ENCODE measurements at regions not wholly inside any gene's neighbourhood (a gene's known extent, or its start where the extent isn't known, plus 50 kb on each side); places are given as distances from the start of the nearest gene placed in this dataset.

DNA sequence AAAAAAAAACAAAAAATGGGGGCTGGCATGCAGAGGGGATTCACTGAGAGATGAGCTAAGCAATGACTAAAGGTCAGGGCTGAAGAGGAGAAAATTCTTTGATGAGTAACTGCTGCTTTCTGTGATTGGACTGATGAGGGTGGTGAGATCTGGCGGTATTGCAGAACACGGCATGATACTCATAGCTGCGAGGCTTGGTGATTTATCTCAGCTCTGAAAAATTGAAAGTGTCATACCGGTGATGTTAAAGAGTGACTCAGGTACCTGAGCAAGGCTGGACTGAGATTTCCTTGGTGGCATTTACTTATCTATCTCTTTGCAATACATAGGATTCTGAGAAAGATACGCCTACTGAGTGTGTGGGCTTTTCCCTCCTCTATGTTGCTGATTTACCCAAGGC, 204.1 kb upstream of the DDX53 start:
- peaks cover 6% of the 10 kb centered on the region for H3K4me1 ChIP-seq (ENCODE audit: low read length)

DNA sequence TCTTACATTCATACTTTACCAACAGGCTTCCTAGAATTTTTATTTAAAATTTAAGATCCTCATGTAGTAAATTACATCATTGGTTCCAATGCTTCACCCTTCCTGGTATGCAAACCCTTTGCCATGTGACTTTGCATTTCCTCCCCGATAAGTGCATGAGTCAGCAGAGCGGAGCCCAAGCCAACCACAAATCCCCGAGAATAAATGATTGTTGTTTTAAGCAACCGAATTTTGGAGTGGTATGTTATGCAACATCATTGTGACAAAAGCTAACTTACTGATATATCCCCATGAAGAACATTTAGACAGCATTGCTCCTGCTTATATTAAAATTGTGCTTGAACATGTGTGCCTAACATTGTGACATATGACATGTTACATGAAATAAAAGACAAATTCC, 199.4 kb upstream of the DDX53 start:
- no peaks in the 10 kb centered on the region for H3K36me3 ChIP-seq (replicated peaks; ENCODE audit: low read depth, low read length)
- no peaks in the 10 kb centered on the region for H3K9me3 ChIP-seq (ENCODE audit: insufficient read depth, low read length)
- no peak overlapping the region for H3K9ac ChIP-seq (ENCODE audit: low read length)
- no peak overlapping the region for H3K4me3 ChIP-seq (ENCODE audit: low read length)
- TF ChIP-seq EZH2phosphoT487 (IDR thresholded peaks at IDR 0.05; ENCODE audit: low read depth), result no peak
- TF ChIP-seq, protein P1, sequence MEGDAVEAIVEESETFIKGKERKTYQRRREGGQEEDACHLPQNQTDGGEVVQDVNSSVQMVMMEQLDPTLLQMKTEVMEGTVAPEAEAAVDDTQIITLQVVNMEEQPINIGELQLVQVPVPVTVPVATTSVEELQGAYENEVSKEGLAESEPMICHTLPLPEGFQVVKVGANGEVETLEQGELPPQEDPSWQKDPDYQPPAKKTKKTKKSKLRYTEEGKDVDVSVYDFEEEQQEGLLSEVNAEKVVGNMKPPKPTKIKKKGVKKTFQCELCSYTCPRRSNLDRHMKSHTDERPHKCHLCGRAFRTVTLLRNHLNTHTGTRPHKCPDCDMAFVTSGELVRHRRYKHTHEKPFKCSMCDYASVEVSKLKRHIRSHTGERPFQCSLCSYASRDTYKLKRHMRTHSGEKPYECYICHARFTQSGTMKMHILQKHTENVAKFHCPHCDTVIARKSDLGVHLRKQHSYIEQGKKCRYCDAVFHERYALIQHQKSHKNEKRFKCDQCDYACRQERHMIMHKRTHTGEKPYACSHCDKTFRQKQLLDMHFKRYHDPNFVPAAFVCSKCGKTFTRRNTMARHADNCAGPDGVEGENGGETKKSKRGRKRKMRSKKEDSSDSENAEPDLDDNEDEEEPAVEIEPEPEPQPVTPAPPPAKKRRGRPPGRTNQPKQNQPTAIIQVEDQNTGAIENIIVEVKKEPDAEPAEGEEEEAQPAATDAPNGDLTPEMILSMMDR (IDR thresholded peaks at IDR 0.05; ENCODE audit: low read depth, low read length), result no peak
- H3K4me1 ChIP-seq (ENCODE audit: low read length), result peaks cover 28% of the 10 kb centered on the region
- H3K27ac ChIP-seq (ENCODE audit: low read length), result no peak overlapping the region
- peak overlapping the region; percentile 16 for H3K4me2 ChIP-seq (ENCODE audit: low read length)
- no peak overlapping the region; the same call in 1 of the 2 replicates for H2AFZ ChIP-seq (ENCODE audit: low read depth, low read length)
- H4K20me1 ChIP-seq (ENCODE audit: insufficient read depth, low read length), result no peaks in the 10 kb centered on the region
- H3K79me2 ChIP-seq (ENCODE audit: low read length), result no peaks in the 10 kb centered on the region
- H3K27me3 ChIP-seq (ENCODE audit: low read depth, low read length), result no peaks in the 10 kb centered on the region

More for the DNA sequence above, 204.1 kb upstream of the DDX53 start:
- no peaks in the 10 kb centered on the region for H4K20me1 ChIP-seq (ENCODE audit: insufficient read depth, low read length)
- H3K9ac ChIP-seq (ENCODE audit: low read length), result no peak overlapping the region
- H3K9me3 ChIP-seq (ENCODE audit: insufficient read depth, low read length), result no peaks in the 10 kb centered on the region
- H3K4me3 ChIP-seq (ENCODE audit: low read length), result no peak overlapping the region
- H3K79me2 ChIP-seq (ENCODE audit: low read length), result no peaks in the 10 kb centered on the region
- no peak overlapping the region for H2AFZ ChIP-seq (ENCODE audit: low read depth, low read length)
- H3K27ac ChIP-seq (ENCODE audit: low read length), result no peak overlapping the region
- no peak for TF ChIP-seq EZH2phosphoT487 (IDR thresholded peaks at IDR 0.05; ENCODE audit: low read depth)
- TF ChIP-seq, protein P1 (IDR thresholded peaks at IDR 0.05; ENCODE audit: low read depth, low read length), result no peak
- no peaks in the 10 kb centered on the region for H3K36me3 ChIP-seq (replicated peaks; ENCODE audit: low read depth, low read length)
- H3K27me3 ChIP-seq (ENCODE audit: low read depth, low read length), result no peaks in the 10 kb centered on the region
- no peak overlapping the region for H3K4me2 ChIP-seq (ENCODE audit: low read length)

DNA sequence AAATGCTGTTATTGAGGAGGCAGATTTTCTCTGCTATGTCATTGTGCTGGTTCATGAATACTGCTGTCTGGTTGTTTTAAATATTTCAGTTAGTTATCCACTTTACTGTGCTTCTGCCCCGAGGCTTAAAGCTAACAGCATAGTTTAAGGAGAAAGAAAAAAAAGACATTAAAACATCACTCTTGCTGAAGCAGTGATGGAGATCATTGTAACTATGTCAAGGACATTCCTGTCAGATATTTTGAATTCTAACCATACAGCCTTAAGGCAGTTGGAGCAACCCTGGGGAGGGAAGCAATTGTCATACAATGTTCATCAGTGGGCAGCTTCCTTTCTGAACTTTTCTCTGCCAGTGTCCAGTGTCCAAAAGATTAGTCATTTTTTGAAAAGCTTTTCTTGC, 199.0 kb upstream of the DDX53 start:
- no peaks in the 10 kb centered on the region for H3K79me2 ChIP-seq (ENCODE audit: low read length)
- H3K4me3 ChIP-seq (ENCODE audit: low read length), result no peak overlapping the region
- TF ChIP-seq, protein P1 (IDR thresholded peaks at IDR 0.05; ENCODE audit: low read depth, low read length), result no peak
- no peak for TF ChIP-seq EZH2phosphoT487 (IDR thresholded peaks at IDR 0.05; ENCODE audit: low read depth)
- no peak overlapping the region for H3K27ac ChIP-seq (ENCODE audit: low read length)
- H3K9ac ChIP-seq (ENCODE audit: low read length), result no peak overlapping the region
- H3K9me3 ChIP-seq (ENCODE audit: insufficient read depth, low read length), result no peaks in the 10 kb centered on the region
- peaks cover 28% of the 10 kb centered on the region for H3K4me1 ChIP-seq (ENCODE audit: low read length)
- no peaks in the 10 kb centered on the region for H3K36me3 ChIP-seq (replicated peaks; ENCODE audit: low read depth, low read length)
- no peaks in the 10 kb centered on the region for H4K20me1 ChIP-seq (ENCODE audit: insufficient read depth, low read length)
- peak overlapping the region; percentile 16 for H3K4me2 ChIP-seq (ENCODE audit: low read length)
- no peaks in the 10 kb centered on the region for H3K27me3 ChIP-seq (ENCODE audit: low read depth, low read length)
- H2AFZ ChIP-seq (ENCODE audit: low read depth, low read length), result 0 out of 2 replicates have a peak overlapping the region, but pooled peaks have one; percentile 30

DNA sequence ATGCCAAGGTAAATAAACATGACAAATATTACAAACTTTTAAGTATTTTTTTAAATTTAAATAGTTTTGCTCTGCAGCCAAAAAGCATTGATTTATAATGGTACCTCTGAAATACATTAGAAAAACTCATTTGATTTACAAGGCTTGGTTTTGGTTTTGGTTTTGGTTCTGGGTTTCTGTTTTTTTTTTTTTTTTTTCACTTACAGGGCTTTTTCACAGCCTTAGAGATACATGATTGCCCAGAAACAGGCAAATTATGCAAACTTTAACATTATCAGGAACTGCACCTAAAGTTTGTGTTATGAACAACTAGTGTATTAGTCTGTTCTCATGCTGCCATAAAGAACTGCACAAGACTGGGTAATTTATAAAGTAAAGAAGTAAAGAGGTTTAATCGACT, 196.4 kb upstream of the DDX53 start:
- Histone ChIP-seq H3K4me3 (ENCODE audit: low read length) (peak overlapping the region; percentile 66), H2AFZ (ENCODE audit: low read depth, low read length) (peak overlapping the region; percentile 78), H3K4me2 (ENCODE audit: low read length) (peak overlapping the region; percentile 65), H3K27ac (ENCODE audit: low read length) (peak overlapping the region; percentile 89), H3K27me3 (ENCODE audit: low read depth, low read length) (no peaks in the 10 kb centered on the region), H3K36me3 (replicated peaks; ENCODE audit: low read depth, low read length) (no peaks in the 10 kb centered on the region), H3K9me3 (ENCODE audit: insufficient read depth, low read length) (no peaks in the 10 kb centered on the region), H3K79me2 (ENCODE audit: low read length) (no peaks in the 10 kb centered on the region), H3K9ac (ENCODE audit: low read length) (peak overlapping the region; percentile 45; the same call in 1 of the 2 replicates), H4K20me1 (ENCODE audit: insufficient read depth, low read length) (no peaks in the 10 kb centered on the region), H3K4me1 (ENCODE audit: low read length) (peaks cover 28% of the 10 kb centered on the region)
- no peak for TF ChIP-seq EZH2phosphoT487 (IDR thresholded peaks at IDR 0.05; ENCODE audit: low read depth)
- TF ChIP-seq, protein P1 (IDR thresholded peaks at IDR 0.05; ENCODE audit: low read depth, low read length), result no peak
